ENCODE measurements at regions not wholly inside any gene's neighbourhood (a gene's known extent, or its start where the extent isn't known, plus 50 kb on each side); places are given as distances from the start of the nearest gene placed in this dataset.

DNA sequence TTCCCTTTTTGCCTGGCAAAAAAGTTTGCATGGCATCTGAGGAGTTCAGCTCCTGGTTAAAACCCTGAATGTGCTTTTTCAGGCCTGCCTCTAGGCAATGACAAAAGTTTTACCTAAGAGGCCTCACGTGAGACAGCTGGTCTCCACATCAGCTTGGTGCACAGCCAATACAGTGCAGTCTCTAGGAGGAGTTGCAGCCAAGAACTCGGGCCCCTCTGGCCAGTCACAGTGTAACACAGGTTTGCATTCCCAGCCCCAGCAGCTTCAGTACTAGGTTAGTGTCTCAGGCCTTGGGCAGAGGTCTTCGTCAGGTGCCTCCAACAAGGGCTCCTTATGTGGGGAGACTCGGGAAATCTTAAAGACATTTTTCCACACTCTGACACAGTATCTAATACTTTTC, 771.7 kb downstream of the SORCS1 start (continued):
- TF ChIP-seq TP53 (CRISPR knock-in tag; IDR thresholded peaks at IDR 0.05), result no peak

DNA sequence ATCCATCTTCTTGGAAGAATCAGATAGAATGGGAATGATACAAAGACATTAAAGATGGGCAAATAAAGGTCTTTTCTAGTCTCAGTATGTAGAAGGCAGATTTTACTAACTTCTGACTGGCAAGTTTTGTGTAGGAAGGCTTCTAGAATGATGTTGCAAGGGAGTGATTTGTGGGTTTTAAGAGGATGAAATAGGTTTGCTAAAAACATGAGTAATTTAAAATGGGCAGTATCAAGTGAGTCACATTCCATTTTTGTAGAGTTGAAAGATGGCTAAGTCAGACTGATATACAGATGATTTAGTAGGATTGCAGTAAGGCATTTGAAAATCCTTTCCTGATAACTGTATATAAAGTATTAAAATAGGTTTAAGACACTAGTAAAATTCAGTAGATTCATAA, 777.4 kb downstream of the SORCS1 start:
- no peak for FAIRE-seq
- CTCF ChIA-PET, result no interaction called here
- Histone ChIP-seq H3K27ac (no peak overlapping the region), H3K9me3 (no peaks in the 10 kb centered on the region), H3K4me2 (no peak overlapping the region), H3K4me3 (no peak overlapping the region), H3K4me1 (no peaks in the 10 kb centered on the region)
- TF ChIP-seq HOXA7 (CRISPR knock-in tag; IDR thresholded peaks at IDR 0.05) (no peak), ESRRA (IDR thresholded peaks at IDR 0.05; ENCODE audit: borderline replicate concordance, low read length) (no peak), TFCP2L1 (CRISPR knock-in tag; IDR thresholded peaks at IDR 0.05) (no peak), MAFK (IDR thresholded peaks at IDR 0.05; ENCODE audit: partially characterized antibody) (no peak), ZC3H11A (IDR thresholded peaks at IDR 0.05) (no peak), HEYL (CRISPR knock-in tag; IDR thresholded peaks at IDR 0.05) (no peak), KDM1A (IDR thresholded peaks at IDR 0.05; ENCODE audit: low read depth) (no peak)
- TF ChIP-seq, protein P1, sequence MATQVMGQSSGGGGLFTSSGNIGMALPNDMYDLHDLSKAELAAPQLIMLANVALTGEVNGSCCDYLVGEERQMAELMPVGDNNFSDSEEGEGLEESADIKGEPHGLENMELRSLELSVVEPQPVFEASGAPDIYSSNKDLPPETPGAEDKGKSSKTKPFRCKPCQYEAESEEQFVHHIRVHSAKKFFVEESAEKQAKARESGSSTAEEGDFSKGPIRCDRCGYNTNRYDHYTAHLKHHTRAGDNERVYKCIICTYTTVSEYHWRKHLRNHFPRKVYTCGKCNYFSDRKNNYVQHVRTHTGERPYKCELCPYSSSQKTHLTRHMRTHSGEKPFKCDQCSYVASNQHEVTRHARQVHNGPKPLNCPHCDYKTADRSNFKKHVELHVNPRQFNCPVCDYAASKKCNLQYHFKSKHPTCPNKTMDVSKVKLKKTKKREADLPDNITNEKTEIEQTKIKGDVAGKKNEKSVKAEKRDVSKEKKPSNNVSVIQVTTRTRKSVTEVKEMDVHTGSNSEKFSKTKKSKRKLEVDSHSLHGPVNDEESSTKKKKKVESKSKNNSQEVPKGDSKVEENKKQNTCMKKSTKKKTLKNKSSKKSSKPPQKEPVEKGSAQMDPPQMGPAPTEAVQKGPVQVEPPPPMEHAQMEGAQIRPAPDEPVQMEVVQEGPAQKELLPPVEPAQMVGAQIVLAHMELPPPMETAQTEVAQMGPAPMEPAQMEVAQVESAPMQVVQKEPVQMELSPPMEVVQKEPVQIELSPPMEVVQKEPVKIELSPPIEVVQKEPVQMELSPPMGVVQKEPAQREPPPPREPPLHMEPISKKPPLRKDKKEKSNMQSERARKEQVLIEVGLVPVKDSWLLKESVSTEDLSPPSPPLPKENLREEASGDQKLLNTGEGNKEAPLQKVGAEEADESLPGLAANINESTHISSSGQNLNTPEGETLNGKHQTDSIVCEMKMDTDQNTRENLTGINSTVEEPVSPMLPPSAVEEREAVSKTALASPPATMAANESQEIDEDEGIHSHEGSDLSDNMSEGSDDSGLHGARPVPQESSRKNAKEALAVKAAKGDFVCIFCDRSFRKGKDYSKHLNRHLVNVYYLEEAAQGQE (IDR thresholded peaks at IDR 0.05), result no peak
- POLR2A ChIA-PET, result no interaction called here
- no peak for DNase-seq (ENCODE audit: low read depth in 1 of 2, low spot score in 1 of 2)
- no peak for ATAC-seq

GRCh38 chr10:106384496-106384895, 780.0 kb downstream of the SORCS1 start:
- Histone ChIP-seq H3K27ac (no peak overlapping the region), H3K4me2 (no peak overlapping the region), H3K9me3 (no peaks in the 10 kb centered on the region), H3K4me1 (no peaks in the 10 kb centered on the region), H3K4me3 (no peak overlapping the region)
- ATAC-seq, result no peak
- WGBS (ENCODE audit: missing lambda C conversion rate), result 10% methylated on average over 5 of the region's 5 CpGs
- no peak for DNase-seq (ENCODE audit: low read depth in 1 of 2, low spot score in 1 of 2)
- ChIA-PET POLR2A (no interaction called here), CTCF (no interaction called here)
- TF ChIP-seq HOXB13 (CRISPR knock-in tag; IDR thresholded peaks at IDR 0.05; ENCODE audit: low read depth) (no peak), NFE2L2 (conservative IDR thresholded peaks at IDR 0.05; ENCODE audit: low read length) (no peak), ESRRA (IDR thresholded peaks at IDR 0.05; ENCODE audit: borderline replicate concordance, low read length) (no peak), ZNF302 (CRISPR knock-in tag; IDR thresholded peaks at IDR 0.05) (no peak), ZC3H11A (IDR thresholded peaks at IDR 0.05) (no peak), HMGXB4 (CRISPR knock-in tag; IDR thresholded peaks at IDR 0.05; ENCODE audit: borderline replicate concordance) (no peak), ELK1 (IDR thresholded peaks at IDR 0.05; ENCODE audit: low read depth, low read length) (no peak), NR3C1 (IDR thresholded peaks at IDR 0.05) (no peak), FOXS1 (CRISPR knock-in tag; IDR thresholded peaks at IDR 0.05) (no peak), EP300 (IDR thresholded peaks at IDR 0.05) (no peak)
- TF ChIP-seq, protein P2, sequence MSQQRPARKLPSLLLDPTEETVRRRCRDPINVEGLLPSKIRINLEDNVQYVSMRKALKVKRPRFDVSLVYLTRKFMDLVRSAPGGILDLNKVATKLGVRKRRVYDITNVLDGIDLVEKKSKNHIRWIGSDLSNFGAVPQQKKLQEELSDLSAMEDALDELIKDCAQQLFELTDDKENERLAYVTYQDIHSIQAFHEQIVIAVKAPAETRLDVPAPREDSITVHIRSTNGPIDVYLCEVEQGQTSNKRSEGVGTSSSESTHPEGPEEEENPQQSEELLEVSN (IDR thresholded peaks at IDR 0.05; ENCODE audit: borderline replicate concordance, low read depth), result no peak
- TF ChIP-seq, protein P1 (IDR thresholded peaks at IDR 0.05), result no peak
- no peak for FAIRE-seq
